Mesenchymal stem cell (in vitro differentiated cells and primary cell): ENCODE measurements at regions not wholly inside any gene's neighbourhood (a gene's known extent, or its start where the extent isn't known, plus 50 kb on each side); places are given as distances from the start of the nearest gene placed in this dataset.

ENCODE experiments used
- DNase-seq: peaks from one replicate; pipeline ENCODE4 v3.0.0-alpha.2; 2013
- H2AFZ ChIP-seq: one replicate; pipeline ENCODE4 v1.6.1; 2013; ENCODE audit warnings: low read depth, mild to moderate bottlenecking, control low read depth, inconsistent platforms, low read length, moderate library complexity
- H2AK5ac ChIP-seq: 2 replicates; pipeline ENCODE4 v1.6.1; 2013; ENCODE audit warnings: low read length, moderate library complexity, mild to moderate bottlenecking, inconsistent platforms; ENCODE audit not compliant: severe bottlenecking
- H2BK120ac ChIP-seq: one replicate; pipeline ENCODE4 v1.6.1; 2013; ENCODE audit warnings: low read depth, mild to moderate bottlenecking, inconsistent platforms, low read length, moderate library complexity
- H2BK12ac ChIP-seq, 2 experiments: one replicate each; pipeline ENCODE4 v1.6.1; 2013; ENCODE audit warnings: inconsistent platforms in 2 of 2, low read length in 2 of 2, mild to moderate bottlenecking in 2 of 2, moderate library complexity in 2 of 2, control low read depth in 1 of 2
- H2BK15ac ChIP-seq: one replicate; pipeline ENCODE4 v1.6.1; 2013; ENCODE audit warnings: mild to moderate bottlenecking, low read depth, inconsistent platforms; ENCODE audit not compliant: poor library complexity, severe bottlenecking
- H2BK5ac ChIP-seq: 2 replicates; pipeline ENCODE4 v1.6.1; 2013; ENCODE audit warnings: low read depth, mild to moderate bottlenecking, low read length, control low read depth, inconsistent platforms; ENCODE audit not compliant: poor library complexity, severe bottlenecking
- H3K14ac ChIP-seq, 2 experiments: one replicate each; pipeline ENCODE4 v1.6.1; 2013; ENCODE audit warnings: inconsistent platforms in 2 of 2, low read length in 2 of 2, control low read depth in 1 of 2, mild to moderate bottlenecking in 1 of 2, moderate library complexity in 1 of 2
- H3K18ac ChIP-seq, 2 experiments: one replicate each; pipeline ENCODE4 v1.6.1; 2013; ENCODE audit warnings: inconsistent platforms in 2 of 2, low read length in 2 of 2, control low read depth in 1 of 2, low read depth in 1 of 2, mild to moderate bottlenecking in 1 of 2
- H3K23ac ChIP-seq, 2 experiments: one replicate each; pipeline ENCODE4 v1.6.1; 2013; ENCODE audit warnings: inconsistent platforms in 2 of 2, low read length in 2 of 2, mild to moderate bottlenecking in 2 of 2, moderate library complexity in 2 of 2, control low read depth in 1 of 2
- H3K27ac ChIP-seq: 2 replicates; pipeline ENCODE4 v1.5.1; 2013; ENCODE audit warnings: mild to moderate bottlenecking, moderate library complexity, low read length, control low read depth, inconsistent platforms; ENCODE audit not compliant: poor library complexity, severe bottlenecking
- H3K27me3 ChIP-seq, 2 experiments: 2 replicates each; pipeline versions ENCODE4 v1.6.1 to v1.7.0; 2013; ENCODE audit warnings: low read length in 2 of 2, mild to moderate bottlenecking in 2 of 2, moderate library complexity in 2 of 2, control low read depth in 1 of 2, inconsistent platforms in 1 of 2; ENCODE audit not compliant: control insufficient read depth in 1 of 2, insufficient read depth in 1 of 2
- H3K36me3 ChIP-seq, 2 experiments: 2 replicates each; pipeline versions ENCODE4 v1.6.1 to v1.7.0; 2013; ENCODE audit warnings: low read length in 2 of 2, control low read depth in 1 of 2, inconsistent platforms in 1 of 2, low read depth in 1 of 2, mild to moderate bottlenecking in 1 of 2; ENCODE audit not compliant: insufficient read depth in 2 of 2, control insufficient read depth in 1 of 2
- H3K4ac ChIP-seq, 2 experiments: one replicate each; pipeline ENCODE4 v1.6.1; 2013; ENCODE audit warnings: inconsistent platforms in 2 of 2, low read length in 2 of 2, mild to moderate bottlenecking in 2 of 2, moderate library complexity in 2 of 2, control low read depth in 1 of 2, low read depth in 1 of 2
- H3K4me1 ChIP-seq: 2 replicates; pipeline ENCODE4 v1.6.1; 2013; ENCODE audit warnings: low read depth, low read length, control low read depth; ENCODE audit not compliant: control insufficient read depth, insufficient read depth
- H3K4me2 ChIP-seq: 2 replicates; pipeline ENCODE4 v1.6.1; 2013; ENCODE audit warnings: low read length, mild to moderate bottlenecking, inconsistent platforms; ENCODE audit not compliant: poor library complexity, severe bottlenecking
- H3K4me3 ChIP-seq, 2 experiments: 2 replicates each; pipeline versions ENCODE4 v1.5.1 to v1.7.0; 2013; ENCODE audit warnings: low read length in 2 of 2, mild to moderate bottlenecking in 2 of 2, control low read depth in 1 of 2, low read depth in 1 of 2; ENCODE audit not compliant: insufficient read depth in 1 of 2
- H3K79me1 ChIP-seq: replicated peaks from 2 replicates; pipeline ENCODE4 v1.6.1; 2013; ENCODE audit warnings: mild to moderate bottlenecking, control low read depth, low read length, inconsistent platforms; ENCODE audit not compliant: poor library complexity, severe bottlenecking
- H3K9ac ChIP-seq: 2 replicates; pipeline ENCODE4 v1.7.0; 2013; ENCODE audit warnings: mild to moderate bottlenecking, low read length, moderate library complexity
- H3K9me3 ChIP-seq: 2 replicates; pipeline ENCODE4 v1.7.0; 2013; ENCODE audit warnings: mild to moderate bottlenecking, low read length; ENCODE audit not compliant: control insufficient read depth
- H4K8ac ChIP-seq: one replicate; pipeline ENCODE4 v1.6.1; 2013; ENCODE audit warnings: inconsistent platforms, mild to moderate bottlenecking, low read length, moderate library complexity
- H4K91ac ChIP-seq: one replicate; pipeline ENCODE4 v1.6.1; 2013; ENCODE audit warnings: mild to moderate bottlenecking, low read length, inconsistent platforms
- WGBS: methylation state at CpG from one replicate; pipeline ENCODE4 v1.1.7; 2013; ENCODE audit warnings: mixed read lengths; 5-methylcytosine and 5-hydroxymethylcytosine counted together

DNA sequence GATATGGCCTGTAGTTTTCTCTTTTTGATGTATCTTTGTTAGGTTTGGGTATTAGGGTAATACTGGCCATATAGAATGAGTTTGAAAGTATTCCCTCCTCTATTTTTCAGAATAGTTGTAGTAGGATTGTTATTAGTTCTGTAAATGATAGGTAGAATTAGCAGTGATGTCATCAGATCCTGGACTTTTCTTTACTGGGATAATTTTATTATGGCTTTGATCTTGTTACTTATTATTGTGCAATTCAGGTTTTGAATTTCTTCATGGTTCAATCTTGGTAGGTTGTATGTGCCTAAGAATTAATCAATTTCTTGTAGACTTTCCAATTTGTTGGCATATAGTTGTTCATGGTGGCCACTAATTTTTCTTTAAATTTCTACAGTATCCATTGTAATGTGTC lies 916.6 kb downstream of the CCDC85A start:
- Histone ChIP-seq H3K27ac (no peak overlapping the region), H3K27me3 (no peaks in the 10 kb centered on the region), H3K14ac (no peak overlapping the region), H4K8ac (no peak overlapping the region), H3K79me1 (no peaks in the 10 kb centered on the region), H3K23ac (no peak overlapping the region), H3K9ac (no peak overlapping the region), H2AFZ (no peak overlapping the region), H2BK120ac (no peak overlapping the region), H3K4me1 (no peaks in the 10 kb centered on the region), H3K9me3 (peaks cover 44% of the 10 kb centered on the region), H3K18ac (no peak overlapping the region), H3K4me3 (no peak overlapping the region), H2AK5ac (no peak overlapping the region), H2BK15ac (no peak overlapping the region), H4K91ac (no peak overlapping the region), H3K4ac (no peak overlapping the region), H3K4me2 (no peak overlapping the region), H2BK12ac (no peak overlapping the region), H2BK5ac (no peak overlapping the region), H3K36me3 (no peaks in the 10 kb centered on the region)
- DNase-seq, result no peak

DNA sequence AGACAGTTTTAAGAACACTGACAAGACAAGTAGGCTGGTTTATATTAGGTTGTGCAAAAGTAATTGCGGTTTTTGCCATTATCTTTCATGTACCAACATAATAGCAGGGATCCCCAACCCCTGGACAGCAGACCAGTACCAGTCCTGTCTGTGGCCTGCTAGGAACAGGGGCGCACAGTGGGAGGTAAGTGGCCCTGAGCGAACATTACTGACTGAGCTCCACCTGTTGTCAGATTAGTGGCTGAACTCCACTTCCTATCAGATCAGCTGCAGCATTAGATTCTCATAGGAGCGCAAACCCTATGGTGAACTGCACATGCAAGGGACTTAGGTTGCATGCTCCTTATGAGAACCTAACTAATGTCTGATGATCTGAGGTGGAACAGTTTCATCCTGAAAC lies 921.9 kb downstream of the CCDC85A start:
- WGBS, result 83% methylated on average over 4 of the region's 4 CpGs
- Histone ChIP-seq H3K4me3 (no peak overlapping the region), H3K27me3 (no peaks in the 10 kb centered on the region), H3K18ac (peak overlapping the region in 1 of 2 experiments; percentile 7), H3K23ac (no peak overlapping the region), H3K9ac (no peak overlapping the region), H3K27ac (no peak overlapping the region), H2BK120ac (no peak overlapping the region), H2BK15ac (no peak overlapping the region), H3K4me2 (no peak overlapping the region), H2AFZ (no peak overlapping the region), H3K4me1 (no peaks in the 10 kb centered on the region), H4K91ac (no peak overlapping the region), H3K4ac (no peak overlapping the region), H3K9me3 (peaks cover 45% of the 10 kb centered on the region), H3K79me1 (no peaks in the 10 kb centered on the region), H2BK5ac (no peak overlapping the region), H3K36me3 (no peaks in the 10 kb centered on the region), H3K14ac (no peak overlapping the region), H2AK5ac (no peak overlapping the region), H2BK12ac (no peak overlapping the region), H4K8ac (no peak overlapping the region)
- no peak for DNase-seq

DNA sequence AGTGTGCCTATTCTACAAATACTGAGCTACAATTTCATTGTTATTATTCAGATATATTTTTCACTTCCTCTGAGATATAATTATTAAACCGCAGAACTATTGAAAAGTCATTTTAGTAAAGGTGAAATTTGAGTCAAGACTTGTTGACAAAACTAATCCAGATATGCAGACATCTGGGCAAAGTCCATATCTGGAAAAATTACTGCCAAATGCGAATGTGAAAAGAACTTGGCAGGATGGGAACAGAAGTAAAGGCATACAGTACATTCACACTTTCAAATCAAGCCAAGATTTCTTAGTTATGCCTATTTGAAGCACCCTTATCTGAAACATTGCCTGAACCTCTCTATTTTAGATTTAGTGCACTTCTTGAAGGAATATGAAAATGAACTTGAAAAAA lies 923.6 kb downstream of the CCDC85A start:
- Histone ChIP-seq H2AK5ac (no peak overlapping the region), H3K27ac (no peak overlapping the region), H2BK120ac (no peak overlapping the region), H4K8ac (no peak overlapping the region), H3K36me3 (no peaks in the 10 kb centered on the region), H2AFZ (no peak overlapping the region), H3K18ac (no peak overlapping the region), H3K4me1 (no peaks in the 10 kb centered on the region), H3K27me3 (no peaks in the 10 kb centered on the region), H4K91ac (no peak overlapping the region), H3K4ac (no peak overlapping the region), H3K23ac (no peak overlapping the region), H2BK15ac (no peak overlapping the region), H2BK12ac (no peak overlapping the region), H3K9ac (no peak overlapping the region), H3K9me3 (peaks cover 38% of the 10 kb centered on the region), H2BK5ac (no peak overlapping the region), H3K79me1 (no peaks in the 10 kb centered on the region), H3K4me2 (no peak overlapping the region), H3K4me3 (no peak overlapping the region), H3K14ac (no peak overlapping the region)
- DNase-seq, result no peak
- 82% methylated on average over 2 of the region's 2 CpGs for WGBS

DNA sequence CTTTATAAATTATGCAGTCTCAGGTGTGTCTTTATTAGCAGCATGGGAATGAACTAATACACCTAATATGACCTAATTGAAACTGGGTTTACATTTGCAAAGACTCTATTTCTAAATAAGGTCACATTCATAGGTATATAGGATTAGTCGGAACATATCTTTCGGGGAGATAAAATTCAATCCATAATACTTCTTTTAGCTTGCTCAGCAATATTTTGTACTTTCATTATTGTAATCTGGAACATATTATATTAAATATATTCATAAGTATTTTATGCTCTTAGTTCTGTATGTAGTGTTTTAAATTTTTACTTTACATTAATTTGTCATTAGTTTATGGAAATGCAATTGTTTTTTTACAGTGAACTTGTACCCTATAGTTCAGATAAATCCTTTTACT lies 927.7 kb downstream of the CCDC85A start:
- H3K27ac ChIP-seq, result no peak overlapping the region

More for the DNA sequence above, 927.7 kb downstream of the CCDC85A start:
- Histone ChIP-seq H2BK12ac (no peak overlapping the region), H3K23ac (no peak overlapping the region), H2AK5ac (no peak overlapping the region), H3K36me3 (no peaks in the 10 kb centered on the region), H2BK120ac (no peak overlapping the region), H4K8ac (no peak overlapping the region), H3K18ac (no peak overlapping the region), H4K91ac (no peak overlapping the region), H2AFZ (no peak overlapping the region), H3K4ac (no peak overlapping the region), H3K4me1 (no peaks in the 10 kb centered on the region), H3K14ac (no peak overlapping the region), H3K9ac (no peak overlapping the region), H2BK5ac (no peak overlapping the region), H2BK15ac (no peak overlapping the region), H3K9me3 (peaks cover 15% of the 10 kb centered on the region), H3K4me3 (no peak overlapping the region), H3K27me3 (no peaks in the 10 kb centered on the region), H3K79me1 (no peaks in the 10 kb centered on the region), H3K4me2 (no peak overlapping the region)
- no peak for DNase-seq
- WGBS, result no CpG with 5 or more reads among the region's 2 CpGs
